ENCODE measurements at regions not wholly inside any gene's neighbourhood (a gene's known extent, or its start where the extent isn't known, plus 50 kb on each side); places are given as distances from the start of the nearest gene placed in this dataset.

- DNase-seq: no peak
Measured at GRCh38 chr6:6895929-6896328, 211.8 kb upstream of the RREB1 start.

- DNase-seq: no peak
Measured at GRCh38 chr6:6897140-6897539, 210.6 kb upstream of the RREB1 start.

- DNase-seq: no peak
Measured at GRCh38 chr6:6900569-6901204, 207.1 kb upstream of the RREB1 start.

GRCh38 chr6:6901205-6901719, 206.5 kb upstream of the RREB1 start:
- no peak for DNase-seq

DNA sequence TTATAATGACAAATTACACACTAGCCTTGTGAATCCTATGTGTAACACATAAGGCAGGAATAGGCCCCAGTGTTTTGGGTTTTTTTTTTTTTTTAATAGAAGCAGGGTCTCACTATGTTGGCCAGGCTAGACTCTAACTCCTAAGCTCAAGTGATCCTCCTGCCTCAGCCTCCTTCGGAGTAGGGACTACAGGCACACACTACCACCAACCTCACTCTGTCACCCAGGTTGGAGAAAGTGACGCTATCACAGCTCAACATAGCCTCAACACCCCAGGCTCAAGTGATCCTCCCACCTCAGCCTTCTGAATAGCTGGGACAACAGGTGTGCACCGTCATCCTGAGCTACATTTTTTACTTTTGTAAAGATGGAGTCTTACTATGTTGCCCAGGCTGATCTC, 205.8 kb upstream of the RREB1 start:
- no peak for DNase-seq

DNA sequence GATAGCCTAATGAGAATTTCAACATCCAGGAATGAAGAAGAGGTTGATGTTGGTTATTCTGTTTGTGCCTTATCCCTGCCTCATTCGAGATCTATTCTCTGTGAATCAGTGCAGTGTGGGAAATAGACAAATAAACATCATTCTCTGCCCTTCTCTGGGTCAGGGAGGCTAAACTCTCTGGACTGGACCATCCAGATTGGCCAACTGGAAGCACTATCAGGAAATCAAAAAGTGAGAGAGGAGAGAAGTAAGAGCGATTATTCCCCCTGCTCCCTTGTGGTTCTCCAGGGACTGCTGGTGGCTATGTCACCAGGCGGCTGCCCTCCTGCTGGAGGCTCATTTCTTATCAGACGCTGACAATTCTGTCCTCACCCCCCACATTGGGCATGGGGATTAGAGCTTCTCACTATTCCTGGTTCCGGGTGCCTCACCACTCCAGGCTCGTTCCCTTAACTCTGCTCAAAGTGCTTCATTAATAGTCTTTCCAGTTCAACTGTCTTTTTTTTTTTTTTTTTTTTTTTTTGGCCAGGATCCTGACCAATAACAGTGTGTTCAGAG, 201.7 kb upstream of the RREB1 start:
- DNase-seq: no peak

DNA sequence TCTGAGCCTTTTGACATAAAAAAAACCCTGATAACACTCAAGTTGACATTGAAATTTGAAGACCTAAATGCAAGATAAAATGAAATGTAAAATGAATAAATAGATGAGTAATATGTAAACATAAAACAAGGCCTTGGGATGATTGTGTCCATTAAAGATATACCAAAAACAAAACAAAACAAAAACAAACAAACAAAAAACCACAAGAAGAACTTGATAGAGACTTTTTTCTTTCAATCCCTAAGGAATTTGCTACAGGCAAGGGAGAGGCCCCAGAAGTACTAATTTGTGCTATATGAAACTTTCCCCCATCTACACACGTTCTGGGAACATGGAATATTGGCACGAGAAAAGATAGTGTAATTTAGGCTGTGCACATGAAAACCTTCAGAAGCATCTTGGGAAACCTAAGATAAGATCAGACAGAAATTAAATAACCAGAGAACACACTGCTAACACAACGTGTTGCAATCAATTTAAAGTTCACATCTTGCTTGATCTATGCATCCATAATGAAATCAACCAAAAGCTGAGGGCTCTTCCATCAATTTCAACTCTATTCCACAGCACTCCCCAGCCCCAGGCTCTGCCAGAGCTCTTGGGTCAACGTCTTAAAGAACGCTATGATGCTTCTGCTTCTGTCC, 201.1 kb upstream of the RREB1 start:
- DNase-seq: no peak

- DNase-seq: no peak
Measured at GRCh38 chr6:6907286-6907685, 200.5 kb upstream of the RREB1 start.

- DNase-seq: no peak
Measured at GRCh38 chr6:6908121-6908520, 199.6 kb upstream of the RREB1 start.

DNA sequence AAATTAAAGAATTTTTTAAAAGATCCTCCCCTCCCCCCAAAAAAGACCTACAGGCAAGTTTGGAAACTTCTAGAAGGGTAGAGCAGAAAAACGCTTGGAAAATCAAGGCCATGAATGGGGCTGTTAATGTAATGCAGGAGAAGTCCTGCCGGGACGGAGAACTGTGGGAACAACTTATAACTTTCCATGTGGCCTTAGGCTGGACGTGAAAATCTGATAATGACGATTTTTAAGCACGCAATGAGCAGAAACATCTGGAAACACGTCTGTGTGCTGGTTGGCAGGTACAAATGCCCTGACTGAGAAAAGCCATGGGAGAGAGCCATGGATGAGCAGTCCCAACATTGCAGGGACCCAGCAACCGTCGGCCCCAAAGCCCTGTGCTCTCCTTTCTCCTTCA, 198.7 kb upstream of the RREB1 start:
- DNase-seq: no peak

- DNase-seq: no peak
Measured at GRCh38 chr6:6910734-6911295, 196.9 kb upstream of the RREB1 start.

DNA sequence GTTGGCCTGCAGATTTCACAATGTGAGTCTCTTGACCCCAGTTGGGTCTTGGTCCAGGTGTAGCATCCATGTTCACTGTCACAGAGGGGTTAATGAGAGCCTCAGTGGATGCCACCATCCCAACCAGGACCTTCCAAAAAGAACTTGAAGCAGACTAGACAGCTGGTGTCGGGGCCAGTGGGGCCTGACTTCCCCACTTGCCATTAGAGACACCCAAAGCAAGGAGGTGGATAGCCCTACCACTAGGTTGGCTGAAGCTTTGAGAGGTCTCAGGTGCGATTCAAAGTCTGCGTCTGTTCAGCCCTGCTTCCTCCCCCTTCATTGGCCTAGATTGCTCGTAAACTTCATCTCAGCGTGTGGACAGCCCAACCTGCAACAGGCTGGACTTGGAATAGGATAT, 196.4 kb upstream of the RREB1 start:
- DNase-seq: no peak

GRCh38 chr6:6912817-6913744, 194.7 kb upstream of the RREB1 start:
- no peak for DNase-seq

GRCh38 chr6:6915219-6915618, 192.5 kb upstream of the RREB1 start:
- DNase-seq: no peak

DNA sequence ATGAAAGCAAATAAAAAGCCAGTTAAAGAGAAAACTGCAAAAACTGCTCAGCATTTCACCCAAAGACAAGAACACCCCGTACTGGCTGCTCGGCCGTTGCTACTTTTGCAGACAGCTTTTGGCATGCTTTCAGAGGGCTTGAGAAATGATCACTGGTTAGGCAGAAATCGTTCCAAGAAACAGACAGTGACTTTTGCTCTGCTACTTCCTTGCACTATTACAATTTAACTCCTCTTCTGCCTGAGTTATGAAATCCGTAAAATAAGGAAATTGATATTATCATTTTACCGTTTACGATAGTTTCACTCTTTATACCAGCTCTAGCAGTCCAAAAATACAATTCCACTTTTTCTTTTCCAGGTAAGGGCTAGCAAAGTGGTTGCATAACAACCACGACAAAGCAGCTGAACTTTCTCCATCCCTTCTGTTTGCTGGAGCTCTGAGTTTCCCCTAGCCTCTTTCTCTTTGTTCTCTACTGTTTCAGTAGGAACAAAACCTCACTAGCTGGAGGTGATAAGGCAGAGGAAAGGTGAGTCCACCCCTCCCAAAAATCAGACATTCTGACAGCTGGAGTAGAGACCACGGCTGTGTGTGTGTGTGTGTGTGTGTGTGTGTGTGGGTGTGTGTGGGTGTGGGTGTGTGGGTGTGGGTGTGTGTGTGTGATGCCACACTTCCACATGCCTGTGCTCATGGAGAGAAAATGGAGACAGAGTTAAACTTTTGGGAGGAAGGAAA, 191.8 kb upstream of the RREB1 start:
- DNase-seq: no peak

DNA sequence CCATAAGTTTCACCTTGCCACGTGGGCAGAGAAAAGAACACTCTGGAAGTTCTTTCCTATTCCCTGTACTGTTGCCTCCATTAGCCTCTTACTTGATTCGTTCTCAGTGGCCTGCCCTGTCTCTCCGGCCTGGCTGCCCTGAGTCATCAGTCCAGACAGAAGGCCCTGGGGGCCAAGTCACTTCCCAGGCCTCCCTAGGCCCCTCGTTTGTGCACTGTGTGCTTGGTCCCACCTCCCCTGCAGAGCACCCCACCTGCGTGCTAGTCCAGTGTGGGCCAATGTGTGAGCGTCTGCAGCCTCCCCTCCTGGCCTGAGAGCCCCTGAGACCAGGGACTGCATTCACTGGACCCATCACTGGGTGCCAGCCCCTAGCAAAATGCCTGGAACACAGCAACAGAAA, 191.2 kb upstream of the RREB1 start:
- no peak for DNase-seq

GRCh38 chr6:6918216-6918983, 189.4 kb upstream of the RREB1 start:
- no peak for DNase-seq

DNA sequence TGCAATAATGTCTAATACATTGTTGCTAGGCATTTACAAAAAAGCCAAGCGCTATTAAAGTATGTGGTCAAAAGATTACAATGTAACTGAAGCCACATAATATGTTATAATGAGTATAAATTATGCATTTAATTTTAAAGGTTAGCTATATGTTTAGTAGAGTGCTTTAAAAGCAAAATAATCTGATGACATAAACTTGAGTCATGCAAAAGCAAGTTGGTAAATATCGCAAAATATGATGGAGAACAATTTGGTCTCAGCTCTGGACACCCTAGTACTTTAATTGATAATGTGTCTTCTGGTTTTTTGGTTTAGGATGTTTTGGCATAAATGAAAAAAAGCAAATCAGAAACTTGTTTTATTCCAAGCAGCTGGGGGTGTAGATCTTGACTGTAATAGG, 188.6 kb upstream of the RREB1 start:
- no peak for DNase-seq

DNA sequence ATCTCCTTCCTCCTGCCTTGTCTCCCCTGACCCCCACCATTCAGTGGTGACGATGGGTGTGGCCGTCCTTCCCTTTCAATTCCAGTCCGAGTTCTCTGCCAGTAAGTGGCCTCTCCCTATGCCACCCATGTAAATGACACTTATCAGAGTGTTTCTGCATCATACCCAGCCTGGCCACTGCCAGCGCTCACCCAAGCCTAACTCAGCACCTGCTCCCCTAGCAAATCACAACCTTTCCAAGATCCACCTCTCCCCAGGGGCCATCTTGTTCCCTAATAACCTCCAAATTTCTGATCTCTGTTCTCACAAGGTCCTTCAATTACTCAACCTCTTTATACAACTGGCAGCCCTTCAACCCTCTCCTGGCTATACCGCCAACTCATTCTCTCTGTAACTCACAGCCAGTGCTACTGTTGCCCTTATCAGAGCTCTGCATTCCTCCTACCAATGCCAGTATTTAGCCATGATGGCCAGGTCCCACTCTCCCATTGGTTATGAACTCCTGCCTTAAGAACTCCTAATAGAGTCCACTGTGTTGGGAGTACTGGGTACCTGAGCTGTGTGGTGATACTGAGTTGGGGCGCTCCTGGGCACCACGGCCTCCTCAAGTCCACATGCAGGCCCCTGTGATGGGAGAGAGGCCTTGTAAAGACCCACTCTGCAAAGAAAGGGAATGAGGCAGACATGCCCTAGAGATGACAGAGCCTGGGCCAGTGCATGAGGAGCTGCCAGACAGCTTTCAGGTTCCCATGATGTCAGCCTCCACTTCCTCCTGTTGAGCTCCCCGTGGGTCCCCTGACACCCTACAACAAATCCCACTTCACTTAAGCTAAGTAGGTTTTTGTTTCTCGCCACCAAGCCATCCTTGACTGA, 187.4 kb upstream of the RREB1 start:
- DNase-seq: no peak

GRCh38 chr6:6920987-6921313, 186.8 kb upstream of the RREB1 start:
- no peak for DNase-seq

- DNase-seq: no peak
Measured at GRCh38 chr6:6922166-6922565, 185.6 kb upstream of the RREB1 start.
